GM20000 (cell line): ENCODE measurements at regions not wholly inside any gene's neighbourhood (a gene's known extent, or its start where the extent isn't known, plus 50 kb on each side); places are given as distances from the start of the nearest gene placed in this dataset.

Experiments used
- DNase-seq: peaks from one replicate; pipeline ENCODE4 v3.0.0; 2012; ENCODE audit warnings: low spot score
- TF ChIP-seq, protein P1 (sequence below): IDR thresholded peaks from 2 replicates; pipeline ENCODE4 v1.5.1; 2012; ENCODE audit warnings: mild to moderate bottlenecking, control low read depth; ENCODE audit errors: extremely low read depth, missing control alignments

DNA sequence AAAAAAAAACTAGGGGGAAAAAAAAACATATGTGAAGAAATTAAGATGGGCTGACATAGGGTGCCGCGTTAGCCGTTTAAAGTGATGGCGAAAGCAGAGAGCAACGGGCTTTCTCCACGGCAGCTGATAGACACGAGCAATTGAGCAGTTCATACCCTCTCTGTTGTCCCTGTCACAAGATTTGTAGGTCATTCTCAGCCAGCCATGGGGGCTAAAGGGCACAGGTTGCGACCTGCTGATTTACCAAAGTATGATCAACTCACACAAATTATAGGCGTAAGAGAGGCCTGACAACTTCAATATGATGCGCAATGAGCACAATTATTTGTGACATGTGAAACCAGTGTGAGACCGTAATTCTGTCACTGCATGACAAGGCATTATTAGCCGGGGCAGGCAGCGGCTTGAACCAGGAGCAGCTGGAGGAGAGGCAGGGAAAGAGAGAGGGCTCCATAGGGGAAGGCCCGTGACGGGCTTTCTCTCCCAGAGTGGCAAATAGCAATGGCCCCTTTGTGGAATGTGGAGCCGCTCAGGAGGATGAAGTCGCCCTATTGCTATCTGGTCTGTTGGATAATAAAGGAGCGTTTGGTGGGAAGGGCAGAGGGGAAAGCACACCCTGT is 195.1 kb upstream of the HABP2 start:
- DNase-seq, result no peak
- TF ChIP-seq, protein P1, sequence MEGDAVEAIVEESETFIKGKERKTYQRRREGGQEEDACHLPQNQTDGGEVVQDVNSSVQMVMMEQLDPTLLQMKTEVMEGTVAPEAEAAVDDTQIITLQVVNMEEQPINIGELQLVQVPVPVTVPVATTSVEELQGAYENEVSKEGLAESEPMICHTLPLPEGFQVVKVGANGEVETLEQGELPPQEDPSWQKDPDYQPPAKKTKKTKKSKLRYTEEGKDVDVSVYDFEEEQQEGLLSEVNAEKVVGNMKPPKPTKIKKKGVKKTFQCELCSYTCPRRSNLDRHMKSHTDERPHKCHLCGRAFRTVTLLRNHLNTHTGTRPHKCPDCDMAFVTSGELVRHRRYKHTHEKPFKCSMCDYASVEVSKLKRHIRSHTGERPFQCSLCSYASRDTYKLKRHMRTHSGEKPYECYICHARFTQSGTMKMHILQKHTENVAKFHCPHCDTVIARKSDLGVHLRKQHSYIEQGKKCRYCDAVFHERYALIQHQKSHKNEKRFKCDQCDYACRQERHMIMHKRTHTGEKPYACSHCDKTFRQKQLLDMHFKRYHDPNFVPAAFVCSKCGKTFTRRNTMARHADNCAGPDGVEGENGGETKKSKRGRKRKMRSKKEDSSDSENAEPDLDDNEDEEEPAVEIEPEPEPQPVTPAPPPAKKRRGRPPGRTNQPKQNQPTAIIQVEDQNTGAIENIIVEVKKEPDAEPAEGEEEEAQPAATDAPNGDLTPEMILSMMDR, result no peak

DNA sequence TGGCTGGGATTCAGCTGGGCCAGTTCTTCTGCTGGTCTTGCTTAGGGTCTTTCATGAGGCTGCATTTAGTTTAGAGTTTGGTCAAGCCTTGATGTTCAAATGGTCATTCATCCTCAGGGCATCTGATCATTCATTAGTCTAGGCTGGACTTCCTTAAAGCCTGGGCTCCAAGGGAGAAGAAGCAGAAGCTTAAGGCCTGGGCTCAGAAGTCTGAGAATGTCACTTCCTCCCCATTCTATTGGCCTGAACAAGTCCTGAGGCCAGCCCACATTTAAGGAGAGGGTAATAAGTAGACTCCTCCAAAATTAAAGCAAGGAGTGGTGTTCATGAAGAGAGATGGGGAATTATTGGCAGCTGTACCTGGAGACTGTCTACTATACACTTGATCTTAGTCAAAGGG is 193.2 kb upstream of the HABP2 start:
- DNase-seq, result no peak
- TF ChIP-seq, protein P1, result no peak

DNA sequence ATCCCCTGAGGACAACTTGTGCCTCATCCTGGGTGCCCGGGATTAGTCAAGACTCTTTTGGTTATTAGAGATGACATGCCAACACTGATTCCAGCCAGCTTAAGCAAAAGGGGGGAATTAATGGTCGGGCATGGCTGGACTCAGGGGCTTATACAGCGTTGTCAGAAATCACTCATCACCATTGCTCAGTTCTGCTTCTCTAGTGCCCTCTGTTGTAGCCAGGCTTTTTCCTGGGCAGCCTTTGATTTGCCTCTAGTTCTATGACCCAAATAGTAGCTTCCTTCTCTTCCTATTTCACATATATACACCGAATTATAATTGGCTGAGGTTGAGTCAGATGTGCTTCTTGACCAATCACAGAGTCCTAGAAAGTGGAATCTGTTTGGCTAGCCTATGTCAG is 192.0 kb upstream of the HABP2 start:
- no peak for DNase-seq
- TF ChIP-seq, protein P1, result no peak

DNA sequence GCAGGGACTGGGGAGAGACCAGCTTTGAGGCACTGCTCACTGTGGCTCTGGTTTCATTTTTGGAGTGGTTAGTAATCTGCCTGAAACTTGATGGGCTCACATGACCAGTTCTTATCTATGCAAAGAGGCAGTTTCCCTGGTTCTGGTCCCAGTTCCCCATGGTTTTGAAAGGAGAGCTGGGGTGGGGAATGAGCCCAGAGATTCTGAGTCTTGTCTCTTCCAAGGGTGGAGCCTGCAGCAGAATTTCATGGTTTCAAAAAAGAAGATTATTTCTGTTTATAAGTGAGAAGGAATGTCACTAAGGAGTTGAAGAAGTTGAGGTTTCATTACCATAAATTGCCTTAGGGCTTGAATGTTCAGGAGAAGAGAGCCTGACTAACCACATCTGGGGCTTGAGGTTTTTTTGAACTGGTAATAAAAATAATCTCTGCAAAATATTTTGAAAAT is 190.2 kb upstream of the HABP2 start:
- no peak for DNase-seq
- TF ChIP-seq, protein P1, result no peak

DNA sequence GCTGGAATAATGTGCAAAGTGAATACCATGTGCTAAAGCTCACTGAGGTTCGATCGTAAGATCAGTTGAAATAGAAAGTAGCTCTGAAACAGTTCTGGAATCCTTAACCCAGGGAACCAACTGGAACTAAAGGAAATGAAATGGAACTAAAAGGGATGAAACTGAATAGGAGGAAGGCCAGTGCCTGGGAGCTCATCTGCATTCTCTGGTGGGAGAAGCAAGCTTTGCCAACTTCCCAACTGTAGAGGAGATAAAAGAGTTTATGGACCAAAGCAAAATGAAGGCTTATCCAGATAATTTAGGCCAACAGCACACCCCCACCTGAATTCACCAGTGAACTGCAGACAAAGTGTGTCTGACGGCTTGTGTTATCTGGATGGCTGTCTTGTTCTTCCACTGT is 188.6 kb upstream of the HABP2 start:
- DNase-seq, result no peak
- TF ChIP-seq, protein P1, result no peak

DNA sequence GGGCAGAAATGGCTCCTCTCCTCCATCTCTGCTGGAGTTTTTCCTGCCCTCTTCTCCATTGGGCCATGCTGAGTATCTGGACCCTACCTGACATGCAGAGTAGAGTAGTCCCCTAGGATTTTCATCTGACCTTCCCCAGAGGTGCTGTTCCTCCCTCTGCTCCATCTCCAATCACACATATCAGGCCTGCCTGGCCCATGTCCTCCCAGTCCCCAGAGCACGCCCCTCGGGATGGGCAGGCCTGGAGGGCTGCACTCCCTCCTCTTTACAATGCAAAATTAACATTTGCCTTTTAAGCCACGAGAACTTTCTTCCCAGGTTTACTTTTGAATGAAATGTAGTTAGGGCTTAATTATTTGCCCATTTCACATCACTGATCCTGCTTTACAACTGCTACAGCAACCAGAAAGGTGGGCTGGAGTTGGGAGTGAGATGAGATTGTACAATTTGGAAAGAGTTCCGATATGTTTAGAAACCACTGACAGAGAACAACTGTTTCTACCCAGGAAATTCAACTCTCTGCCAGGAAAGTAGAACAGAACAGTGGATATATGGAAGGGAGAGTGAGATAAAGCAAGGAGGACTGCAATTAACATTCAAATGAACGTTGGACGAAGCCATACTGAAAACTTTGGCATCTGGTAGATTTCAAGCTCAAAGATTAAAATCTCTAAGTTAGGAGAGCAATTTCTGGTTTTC is 184.0 kb upstream of the HABP2 start:
- DNase-seq, result no peak
- TF ChIP-seq, protein P1, result no peak

DNA sequence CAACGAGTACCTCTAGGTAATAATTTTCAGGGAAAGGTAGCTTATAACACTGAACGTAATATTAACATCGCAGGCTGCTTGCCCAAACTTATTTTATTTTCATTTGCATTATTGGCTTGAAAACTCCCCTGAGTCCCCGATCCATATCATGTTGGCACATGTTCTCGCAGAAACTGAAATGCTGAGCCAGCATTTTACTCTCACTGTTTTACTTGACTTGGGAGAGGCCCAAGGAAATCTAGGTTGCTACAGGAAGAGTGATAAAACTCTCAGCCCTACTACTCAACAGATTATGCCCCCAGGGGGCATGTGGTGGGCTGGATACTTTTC is 183.5 kb upstream of the HABP2 start:
- TF ChIP-seq, protein P1, result no peak
- DNase-seq, result no peak
